Hepatocyte (in vitro differentiated cells): ENCODE measurements at regions not wholly inside any gene's neighbourhood (a gene's known extent, or its start where the extent isn't known, plus 50 kb on each side); places are given as distances from the start of the nearest gene placed in this dataset.

Source experiments
- CTCF ChIP-seq: fragments of 200-600 bp; sonication (generic); IDR thresholded peaks from 2 replicates; pipeline ENCODE4 v1.5.1; 2016; ENCODE audit warnings: antibody characterized with exemption, mild to moderate bottlenecking; ENCODE audit not compliant: poor library complexity
- EZH2 ChIP-seq: fragments of 200-600 bp; sonication (generic); IDR thresholded peaks from 2 replicates; pipeline ENCODE4 v1.6.1; 2016; ENCODE audit warnings: antibody characterized with exemption, mild to moderate bottlenecking, borderline replicate concordance
- EZH2phosphoT487 ChIP-seq: fragments of 200-600 bp; sonication (generic); IDR thresholded peaks from one replicate; pipeline ENCODE4 v1.6.1; 2018; ENCODE audit warnings: antibody characterized with exemption, mild to moderate bottlenecking, low read depth, moderate library complexity; ENCODE audit not compliant: unreplicated experiment, severe bottlenecking

- TF ChIP-seq EZH2phosphoT487, result no peak
- TF ChIP-seq EZH2, result no peak
- no peak for TF ChIP-seq CTCF
Measured at GRCh38 chr4:64584125-64584524, 174.9 kb upstream of the TECRL start.
